A673 (cell line): ENCODE measurements at regions not wholly inside any gene's neighbourhood (a gene's known extent, or its start where the extent isn't known, plus 50 kb on each side); places are given as distances from the start of the nearest gene placed in this dataset.

Source experiments
- BruUV-seq: library from RNA; stranded (reverse); fragments of 400-500 nt; replicated peaks from 2 replicates; lab custom pipeline; 2021; lab: Mats Ljungman, UMichigan
- CTCF ChIA-PET: fragments of 300-600 bp; sonication (Branson Sonifier 250); formaldehyde crosslinking; loops from one replicate; lab custom pipeline; 2022; ENCODE audit warnings: antibody characterized with exemption; lab: Charles Lee
- POLR2A ChIA-PET: fragments of 300-600 bp; sonication (Branson Sonifier 250); formaldehyde crosslinking; loops from one replicate; lab custom pipeline; 2022; ENCODE audit warnings: antibody characterized with exemption; ENCODE audit not compliant: low non-redundant PET; lab: Charles Lee
- DNase-seq: peaks from one replicate; pipeline ENCODE4 v3.0.0-alpha.2; 2015; ENCODE audit warnings: low spot score
- H3K27ac ChIP-seq: fragments of 200-600 bp; sonication (generic); 2 replicates; pipeline ENCODE4 v1.5.1; 2016; ENCODE audit warnings: mixed run types, low read depth, mild to moderate bottlenecking, mixed read lengths, antibody characterized with exemption, low read length; ENCODE audit not compliant: poor library complexity, severe bottlenecking
- H3K27me3 ChIP-seq: fragments of 200-600 bp; sonication (generic); replicated peaks from 2 replicates; pipeline ENCODE4 v1.6.1; 2017; ENCODE audit warnings: mixed run types, low read depth, mild to moderate bottlenecking, mixed read lengths, antibody characterized with exemption, low read length; ENCODE audit not compliant: insufficient read depth, poor library complexity
- H3K36me3 ChIP-seq: fragments of 200-600 bp; sonication (generic); 2 replicates; pipeline ENCODE4 v1.6.1; 2016; ENCODE audit warnings: mixed run types, mild to moderate bottlenecking, mixed read lengths, antibody characterized with exemption, low read length; ENCODE audit not compliant: insufficient read depth, poor library complexity, severe bottlenecking
- H3K4me1 ChIP-seq: fragments of 200-600 bp; sonication (generic); 2 replicates; pipeline ENCODE4 v1.6.1; 2017; ENCODE audit warnings: mixed run types, mild to moderate bottlenecking, mixed read lengths, antibody characterized with exemption, low read length; ENCODE audit not compliant: insufficient read depth, poor library complexity, severe bottlenecking
- H3K4me3 ChIP-seq: fragments of 200-600 bp; sonication (generic); 2 replicates; pipeline ENCODE4 v1.5.1; 2016; ENCODE audit warnings: low read depth, mixed run types, mild to moderate bottlenecking, mixed read lengths, low read length; ENCODE audit not compliant: poor library complexity, severe bottlenecking
- H3K9me3 ChIP-seq: fragments of 200-600 bp; sonication (generic); 2 replicates; pipeline ENCODE4 v1.6.1; 2016; ENCODE audit warnings: mixed run types, low read depth, mild to moderate bottlenecking, mixed read lengths, antibody characterized with exemption, low read length; ENCODE audit not compliant: poor library complexity, severe bottlenecking
- CTCF ChIP-seq: fragments of 300-800, 200-600 bp; sonication (generic); conservative IDR thresholded peaks from 2 replicates; pipeline ENCODE4 v1.5.1; 2017; ENCODE audit warnings: low read depth, mild to moderate bottlenecking, antibody characterized with exemption, low read length, moderate library complexity, mixed read lengths
- EZH2 ChIP-seq: fragments of 200-600 bp; sonication (generic); IDR thresholded peaks from 2 replicates; pipeline ENCODE4 v1.6.1; 2017; ENCODE audit warnings: borderline replicate concordance, low read depth, mild to moderate bottlenecking, mixed read lengths, antibody characterized with exemption, low read length; ENCODE audit not compliant: poor library complexity, severe bottlenecking
- intact Hi-C: fragments of 100-400 bp; cut with micrococcal nuclease; formaldehyde crosslinking; loops from one replicate; pipeline ENCODE4 v1.10.0; 2022; ENCODE audit not compliant: unreplicated experiment

- no TSS peak for BruUV-seq
- no peak overlapping the region for H3K27ac ChIP-seq
- no peaks in the 10 kb centered on the region for H3K36me3 ChIP-seq
- ChIA-PET POLR2A (no interaction called here), CTCF (no interaction called here)
- intact Hi-C loops, result no loop called here
- H3K4me3 ChIP-seq, result no peak overlapping the region
- H3K27me3 ChIP-seq, result no peaks in the 10 kb centered on the region
- H3K9me3 ChIP-seq, result no peaks in the 10 kb centered on the region
- TF ChIP-seq EZH2, result no peak
- no peak for DNase-seq
- H3K4me1 ChIP-seq, result no peaks in the 10 kb centered on the region
Measured at GRCh38 chr5:33306758-33307157, 134.0 kb upstream of the TARS1 start.

GRCh38 chr5:33308586-33308985 lies 132.2 kb upstream of the TARS1 start:
- POLR2A ChIA-PET, result no interaction called here
- intact Hi-C loops, result no loop called here
- BruUV-seq, result no TSS peak
- Histone ChIP-seq H3K4me1 (no peaks in the 10 kb centered on the region), H3K27ac (no peak overlapping the region), H3K4me3 (no peak overlapping the region), H3K27me3 (no peaks in the 10 kb centered on the region), H3K9me3 (no peaks in the 10 kb centered on the region), H3K36me3 (no peaks in the 10 kb centered on the region)
- TF ChIP-seq EZH2, result no peak
- no peak for TF ChIP-seq CTCF
- DNase-seq, result no peak
- CTCF ChIA-PET, result no interaction called here

DNA sequence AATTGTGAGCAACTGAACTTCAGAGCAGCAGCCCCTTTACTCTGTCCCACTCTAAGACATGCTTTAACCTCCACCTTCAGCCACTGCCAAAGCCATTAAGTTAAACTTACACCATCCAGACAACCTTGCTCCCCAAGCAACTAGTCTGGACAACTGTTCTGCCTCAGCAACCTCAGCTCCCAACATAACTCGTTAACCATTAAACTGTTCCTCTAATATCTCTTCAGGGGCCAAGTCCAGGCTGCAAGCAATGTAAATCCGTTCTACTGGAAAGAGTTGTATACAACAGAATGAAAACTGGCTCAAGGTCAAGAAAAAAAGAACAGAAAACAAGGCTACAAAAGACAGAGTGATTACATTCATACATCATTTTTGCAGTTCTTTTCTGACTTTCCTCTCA lies 131.7 kb upstream of the TARS1 start:
- ChIA-PET CTCF (no interaction called here), POLR2A (no interaction called here)
- intact Hi-C loops, result no loop called here
- H3K36me3 ChIP-seq, result no peaks in the 10 kb centered on the region
- TF ChIP-seq CTCF, result no peak
- TF ChIP-seq EZH2, result no peak
- no peaks in the 10 kb centered on the region for H3K9me3 ChIP-seq
- no peak overlapping the region for H3K27ac ChIP-seq
- H3K4me1 ChIP-seq, result no peaks in the 10 kb centered on the region
- no peaks in the 10 kb centered on the region for H3K27me3 ChIP-seq
- no peak overlapping the region for H3K4me3 ChIP-seq
- no peak for DNase-seq
- BruUV-seq, result no TSS peak

- intact Hi-C loops, result no loop called here
- Histone ChIP-seq H3K4me1 (no peaks in the 10 kb centered on the region), H3K36me3 (no peaks in the 10 kb centered on the region), H3K27me3 (no peaks in the 10 kb centered on the region), H3K27ac (no peak overlapping the region), H3K9me3 (no peaks in the 10 kb centered on the region), H3K4me3 (no peak overlapping the region)
- POLR2A ChIA-PET, result no interaction called here
- no TSS peak for BruUV-seq
- DNase-seq, result no peak
- TF ChIP-seq EZH2, result no peak
- TF ChIP-seq CTCF, result no peak
- CTCF ChIA-PET, result no interaction called here
Measured at GRCh38 chr5:33309536-33310345, 131.0 kb upstream of the TARS1 start.
